ENCODE measurements at regions not wholly inside any gene's neighbourhood (a gene's known extent, or its start where the extent isn't known, plus 50 kb on each side); places are given as distances from the start of the nearest gene placed in this dataset.
A peak's percentile ranks its signal among the peaks of the same experiment; 100 is the strongest.

DNA sequence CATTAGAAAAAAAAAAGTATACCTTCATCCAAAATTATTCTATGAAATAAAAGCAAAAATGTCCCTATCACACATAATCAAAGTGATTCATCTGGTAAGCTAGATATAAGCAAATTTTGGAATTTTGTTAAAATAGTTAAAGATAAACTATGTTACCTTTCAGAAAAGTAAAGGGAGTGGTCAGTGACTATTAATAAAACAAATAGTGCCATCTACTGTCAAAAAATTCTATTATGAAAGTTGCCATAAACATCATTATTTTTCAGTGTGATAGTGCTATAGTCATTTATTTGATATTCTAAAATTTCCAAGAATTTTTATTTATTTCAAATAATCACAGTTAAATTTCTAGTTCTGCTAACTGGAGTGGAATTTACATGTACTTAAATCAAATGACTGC is 803.7 kb downstream of the KCNT2 start:
- no peak for DNase-seq

DNA sequence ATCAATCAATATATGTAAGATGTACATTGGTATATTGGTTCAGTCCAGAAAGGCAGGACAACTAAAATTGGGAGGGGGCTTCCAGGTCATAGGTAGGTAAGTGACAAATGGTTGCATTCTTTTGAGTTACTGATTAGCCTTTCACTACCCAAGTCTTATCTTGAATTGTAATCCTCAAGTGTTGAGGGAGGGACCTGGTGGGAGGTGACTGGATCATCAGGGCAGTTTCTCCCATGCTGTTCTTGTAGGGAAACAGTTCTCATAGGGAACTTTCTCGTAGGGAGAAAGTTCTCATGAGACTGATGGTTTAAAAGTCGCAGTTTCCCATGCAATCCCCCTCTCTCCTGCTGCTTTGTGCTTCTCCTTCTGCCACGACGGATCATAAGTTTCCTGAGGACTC is 809.2 kb downstream of the KCNT2 start:
- DNase-seq, result no peak

DNA sequence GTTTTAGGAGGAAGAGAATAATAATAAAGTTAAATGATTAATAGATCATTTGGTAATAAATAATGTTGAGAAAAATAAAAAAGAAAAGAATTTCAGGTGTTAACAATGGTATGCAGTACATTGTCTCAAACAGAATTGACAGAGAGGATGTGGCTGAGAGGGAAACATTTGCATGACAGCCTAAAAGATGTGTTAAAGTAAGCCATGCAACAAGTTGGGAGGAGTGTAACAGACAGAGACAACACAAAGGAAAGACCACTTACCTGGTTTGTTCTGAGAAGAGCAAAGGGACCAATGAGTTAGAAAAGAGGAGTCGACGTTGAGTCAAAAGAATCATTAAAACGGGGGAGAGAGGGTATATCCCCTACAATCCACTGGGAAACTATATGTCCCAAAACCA is 814.0 kb downstream of the KCNT2 start:
- no peak for DNase-seq

DNA sequence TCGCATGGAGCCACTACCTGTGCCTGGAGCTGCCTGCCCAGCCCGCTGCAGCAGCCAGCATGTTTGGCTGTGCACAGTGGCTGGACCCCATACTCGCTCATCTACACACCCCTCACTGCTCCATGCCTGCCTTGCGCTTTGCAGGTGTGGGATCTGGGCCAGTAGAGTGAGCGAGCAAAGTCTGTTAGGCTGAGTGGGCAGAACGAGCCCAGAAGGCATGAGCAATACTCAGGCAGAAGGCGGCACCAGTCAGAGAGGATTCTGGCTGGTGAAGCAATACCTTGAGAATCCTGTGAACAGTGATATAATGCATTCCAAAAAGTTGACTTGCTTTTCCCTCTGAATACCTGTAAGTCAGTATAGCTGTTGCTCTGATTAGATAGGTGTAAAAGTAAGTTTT is 816.4 kb downstream of the KCNT2 start:
- DNase-seq, result no peak

DNA sequence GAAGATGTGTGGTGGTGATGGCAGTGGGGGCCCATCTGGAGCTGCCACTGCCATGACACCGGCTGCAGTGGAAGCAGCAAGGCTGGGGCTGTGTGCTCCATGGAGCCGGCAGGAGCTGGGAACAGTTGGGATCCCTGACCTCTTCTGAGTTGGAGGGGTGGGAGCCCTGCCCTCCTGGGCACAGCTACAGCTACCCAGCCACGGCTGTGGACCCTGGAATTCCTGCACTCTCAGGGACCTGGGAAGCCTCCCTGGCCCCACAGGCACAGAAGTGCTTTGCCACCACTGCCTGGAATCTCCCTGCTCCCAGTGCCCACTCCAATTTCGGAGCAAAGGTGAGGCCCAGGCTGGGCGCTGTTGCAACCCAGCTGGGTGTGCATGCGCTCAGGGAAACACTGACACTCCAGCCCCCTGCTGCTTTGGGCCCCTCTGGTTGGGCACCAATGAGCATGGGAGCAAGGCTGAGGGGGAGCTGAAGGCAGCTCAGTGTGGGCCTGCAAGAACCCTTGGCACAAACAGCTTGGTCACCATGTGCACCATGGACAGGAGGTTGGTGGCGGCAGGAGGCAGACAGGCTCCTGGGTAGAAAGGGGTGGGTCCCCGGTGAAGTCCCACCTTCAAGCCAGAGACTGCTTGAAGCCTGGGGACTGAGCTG is 817.6 kb downstream of the KCNT2 start:
- no peak for DNase-seq

DNA sequence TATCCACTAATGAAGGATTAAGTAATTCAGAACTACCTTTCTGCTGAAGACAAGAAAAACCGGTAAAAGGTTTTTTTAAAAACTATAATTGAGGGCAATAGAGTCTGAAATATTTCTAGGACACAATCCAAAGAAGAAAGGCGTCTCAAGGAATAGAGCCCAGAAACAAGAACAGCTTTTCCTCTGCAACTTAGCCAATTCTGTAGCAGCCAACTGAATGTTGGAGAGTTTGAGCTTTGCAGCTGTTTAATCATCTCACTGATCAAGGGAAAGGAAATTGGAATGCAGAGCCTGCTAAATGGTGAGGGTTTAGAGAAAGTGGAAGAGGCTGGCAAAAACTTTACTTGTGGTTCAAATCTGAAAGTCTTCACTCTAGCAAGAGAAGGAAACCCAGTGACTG is 818.9 kb downstream of the KCNT2 start:
- peak; percentile 38 for DNase-seq

DNA sequence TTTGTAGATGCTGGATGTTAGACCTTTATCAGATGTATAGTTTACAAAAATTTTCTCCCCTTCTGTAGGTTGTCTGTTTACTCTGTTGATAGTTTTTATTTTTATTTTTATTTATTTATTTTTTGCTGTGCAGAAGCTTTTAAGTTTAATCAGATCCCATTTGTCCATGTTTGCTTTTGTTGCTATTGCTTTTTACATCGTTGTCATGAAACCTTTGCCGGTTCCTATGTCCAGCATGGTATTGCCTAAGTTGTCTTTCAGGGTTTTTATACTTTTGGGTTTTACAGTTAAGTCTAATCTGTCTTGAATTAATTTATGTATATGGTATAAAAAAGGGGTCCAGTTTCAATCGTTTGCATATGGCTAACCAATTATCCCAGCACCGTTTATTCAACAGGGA is 819.5 kb downstream of the KCNT2 start:
- no peak for DNase-seq

DNA sequence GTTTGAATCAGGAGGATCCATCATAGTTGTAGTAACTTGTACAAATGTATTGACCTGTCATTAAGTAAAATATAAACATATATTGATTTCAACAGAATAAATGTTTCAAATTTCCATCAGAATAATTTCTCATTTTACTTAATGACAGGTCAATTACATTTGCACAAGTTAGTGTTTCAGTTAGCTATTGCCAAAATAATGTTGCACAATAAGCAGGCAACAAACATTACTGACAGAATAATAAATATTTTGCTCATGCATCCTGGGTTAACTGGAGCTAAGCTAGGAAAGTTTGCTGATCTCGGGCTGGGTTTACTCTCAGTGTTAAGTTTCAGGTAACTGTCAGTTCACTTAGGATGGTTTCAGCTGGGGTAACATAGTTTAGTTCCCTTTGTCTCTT is 822.4 kb downstream of the KCNT2 start:
- no peak for DNase-seq

DNA sequence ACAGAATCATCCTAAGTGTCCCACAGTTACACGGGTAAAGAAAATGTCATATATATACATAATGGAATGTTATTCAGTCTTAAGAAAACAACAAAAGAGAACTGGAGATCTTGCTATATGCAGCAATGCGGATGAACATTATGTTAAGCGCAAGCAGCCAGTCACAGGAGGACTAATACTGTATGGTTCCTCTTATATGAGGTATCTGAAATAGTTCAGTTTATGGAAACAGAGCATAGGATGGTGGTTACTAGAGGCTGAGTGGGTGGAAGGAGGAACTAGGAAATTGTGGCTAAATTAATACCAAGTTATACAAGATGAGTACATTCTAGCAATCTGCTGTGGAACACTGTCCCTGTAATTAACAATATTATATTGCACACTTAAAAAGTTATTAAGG is 834.3 kb downstream of the KCNT2 start:
- DNase-seq, result no peak

DNA sequence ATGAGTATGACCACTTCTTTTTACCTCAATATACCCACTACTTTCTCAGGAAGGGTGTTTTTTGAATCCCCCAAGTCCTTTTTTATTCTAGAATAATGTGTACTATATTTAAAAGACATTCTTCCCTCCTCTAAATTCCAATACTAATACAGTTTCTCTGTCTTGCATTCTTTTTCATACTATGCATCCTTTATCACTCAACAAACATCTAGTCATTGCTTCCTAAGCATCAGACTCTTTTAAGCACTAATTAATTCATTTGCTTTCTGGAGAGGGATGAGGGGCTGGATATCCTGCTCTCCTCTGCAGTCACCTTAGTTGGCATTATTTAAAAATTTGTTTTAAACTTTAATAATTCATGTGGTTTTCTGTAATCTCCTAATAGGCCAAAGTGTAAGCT is 838.8 kb downstream of the KCNT2 start:
- DNase-seq, result no peak

DNA sequence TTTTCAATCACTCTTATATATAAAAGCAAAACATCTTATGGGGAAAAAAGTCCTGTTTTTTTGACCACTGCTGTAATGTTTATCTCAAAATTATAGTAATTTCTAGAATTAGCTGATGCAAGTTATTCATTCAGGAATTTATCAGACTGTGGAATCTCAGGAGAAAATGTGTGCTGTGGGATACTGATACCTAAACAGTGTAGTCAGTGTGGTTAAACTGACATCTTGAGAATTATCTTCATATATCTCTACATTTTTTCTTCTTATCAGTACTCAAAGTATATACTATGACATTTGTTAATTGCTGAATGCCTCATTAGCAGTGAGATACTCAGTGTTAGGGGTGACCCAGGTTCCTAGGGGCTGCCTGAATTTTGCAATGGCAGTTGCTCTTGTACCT is 839.3 kb downstream of the KCNT2 start:
- no peak for DNase-seq

DNA sequence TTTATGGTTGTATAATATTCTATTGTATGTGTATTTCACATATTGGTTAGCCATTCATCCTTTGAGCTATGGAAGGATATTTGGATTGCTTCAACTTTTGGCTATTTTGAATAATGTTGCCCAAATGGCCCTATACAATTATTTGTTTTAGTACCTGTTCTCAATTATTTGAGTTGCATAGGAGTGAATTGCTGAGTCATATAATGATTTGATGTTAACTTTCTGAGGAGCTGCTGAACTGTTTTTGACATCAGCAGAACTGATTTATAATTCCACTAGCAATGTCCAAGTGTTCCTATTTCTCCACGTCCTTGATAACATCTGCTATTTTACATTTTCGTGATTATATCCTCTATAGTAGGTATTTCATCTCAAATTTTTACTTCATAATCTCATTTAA is 839.9 kb downstream of the KCNT2 start:
- DNase-seq, result no peak

DNA sequence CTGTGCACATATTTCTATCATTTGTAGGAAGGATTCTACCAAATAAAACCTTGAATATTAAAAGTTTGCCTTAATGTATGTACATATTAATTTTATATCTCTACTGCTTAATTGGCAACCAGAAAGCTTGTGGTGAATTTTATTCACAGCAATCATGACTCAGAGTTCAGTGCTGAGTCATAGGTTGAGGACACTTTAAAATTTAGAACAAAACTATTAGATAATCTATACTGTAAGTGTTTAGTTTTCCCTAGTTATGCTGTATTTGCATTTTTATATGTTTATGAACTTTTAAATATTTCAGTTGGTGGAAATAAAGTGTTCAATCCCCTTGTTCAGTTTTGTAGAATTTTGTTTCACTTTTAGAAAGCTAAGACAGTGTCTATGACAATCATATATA is 841.5 kb downstream of the KCNT2 start:
- no peak for DNase-seq

DNA sequence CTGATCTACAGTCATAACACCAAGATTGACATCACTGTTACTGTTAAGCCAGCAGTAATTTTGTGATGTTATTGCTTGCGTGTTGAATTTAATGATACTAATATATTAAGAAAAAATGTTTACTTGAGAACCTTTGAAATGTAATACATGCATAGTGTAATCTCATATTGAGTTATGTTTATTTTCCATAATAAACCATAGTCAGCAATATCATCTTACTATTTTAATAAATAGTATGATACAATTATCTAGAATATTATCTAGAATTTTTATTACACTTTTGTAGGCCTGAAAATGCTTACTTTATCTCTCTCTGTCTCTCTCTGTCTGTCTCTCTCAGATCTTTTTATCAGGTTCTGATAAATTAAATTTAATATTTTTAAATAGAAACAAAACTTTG is 843.1 kb downstream of the KCNT2 start:
- DNase-seq, result no peak

DNA sequence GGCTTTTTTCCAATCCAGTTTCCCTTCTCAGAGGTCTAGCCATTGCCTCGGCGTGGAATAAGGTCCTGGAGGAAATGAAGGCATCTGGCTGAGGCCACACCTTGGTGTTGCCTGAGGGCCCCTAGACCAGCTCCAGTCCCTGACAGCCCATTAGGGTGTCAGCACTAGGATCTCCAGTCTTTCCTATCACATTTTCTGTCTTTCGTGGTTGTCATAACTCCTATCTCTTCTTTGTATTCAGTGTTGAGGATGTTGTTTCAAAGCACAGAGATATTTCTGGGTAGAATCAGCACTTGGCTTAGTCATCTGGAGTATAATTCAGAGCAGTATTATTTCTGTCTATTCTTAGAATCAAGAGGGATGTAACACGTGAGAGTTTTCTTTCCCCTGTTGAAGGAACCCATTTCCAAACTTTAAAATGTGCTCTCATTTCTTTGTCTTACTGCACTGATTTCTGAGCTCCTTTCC is 844.3 kb downstream of the KCNT2 start:
- DNase-seq, result no peak

DNA sequence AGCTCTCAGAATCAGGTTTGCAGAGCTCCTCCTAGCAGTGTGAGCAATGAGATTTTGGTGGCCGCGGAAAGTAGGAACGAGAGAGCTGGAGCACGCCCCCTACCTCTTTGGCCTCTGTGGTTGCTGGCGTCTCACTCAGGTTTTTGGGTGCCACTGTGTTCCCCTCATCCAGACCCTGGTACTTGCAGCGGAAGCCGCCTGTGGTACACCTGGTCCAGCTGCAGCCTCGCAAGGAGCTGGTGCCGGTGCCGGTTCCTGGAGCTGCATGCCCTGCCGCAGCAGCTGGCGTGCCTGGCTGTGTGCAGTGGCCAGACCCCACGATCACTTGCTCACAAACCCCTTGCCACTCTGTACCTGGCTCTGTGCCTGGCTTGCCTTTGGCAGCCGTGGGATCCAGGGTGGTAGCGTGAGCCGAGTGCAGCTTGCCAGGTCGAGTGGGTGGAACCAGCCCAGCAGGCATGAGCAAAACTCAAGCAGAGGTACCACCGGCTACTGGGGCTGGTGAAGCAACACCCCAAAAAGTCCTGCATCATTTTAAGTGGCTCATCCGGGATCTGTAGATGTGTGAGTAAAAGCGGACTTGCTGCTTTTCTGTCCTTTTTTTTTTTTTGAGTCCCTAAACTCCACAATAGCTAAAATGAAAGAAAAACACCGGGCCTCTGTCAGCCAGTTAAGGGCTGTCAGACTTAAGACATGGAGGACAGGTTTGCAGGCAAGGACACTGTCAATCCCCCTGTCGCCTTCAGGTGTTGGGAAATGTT is 844.9 kb downstream of the KCNT2 start:
- no peak for DNase-seq

DNA sequence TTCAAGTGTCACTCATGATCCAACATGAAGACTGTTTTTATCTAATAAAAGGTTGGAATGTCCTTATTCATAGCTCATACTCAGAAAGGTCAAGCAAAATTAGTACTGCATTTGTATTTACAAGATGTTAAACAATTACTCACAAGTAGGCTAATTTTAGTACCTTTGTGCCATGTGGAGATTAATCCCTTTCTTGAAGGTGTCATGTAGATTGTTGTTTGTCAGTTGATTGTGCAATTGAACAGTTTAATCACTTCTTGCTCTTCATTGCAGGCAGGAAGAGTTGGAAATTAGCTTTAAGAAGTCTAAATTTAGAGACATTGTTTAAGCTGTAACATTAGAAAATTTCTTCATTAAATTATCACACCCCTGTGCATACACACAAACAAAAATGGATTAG is 847.1 kb downstream of the KCNT2 start:
- DNase-seq, result no peak

DNA sequence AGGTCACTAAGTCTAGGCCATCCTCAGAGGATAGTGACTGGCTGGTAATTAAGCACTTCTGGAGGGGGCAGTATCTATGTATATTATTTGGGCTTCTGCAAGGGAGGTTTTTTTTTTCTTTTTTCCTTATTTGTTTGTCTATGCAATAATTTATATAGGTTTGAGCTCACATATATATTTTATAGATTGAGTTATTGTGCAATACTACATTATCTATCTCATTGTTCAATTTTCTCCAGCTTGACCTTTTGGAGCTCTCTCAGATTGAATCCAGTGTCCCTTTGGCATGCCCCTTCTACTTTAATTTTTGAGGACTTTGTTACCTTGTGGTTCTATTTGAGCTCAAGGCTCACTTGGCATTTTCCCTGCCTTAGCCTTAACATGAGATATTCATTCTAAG is 852.1 kb downstream of the KCNT2 start:
- DNase-seq, result no peak

DNA sequence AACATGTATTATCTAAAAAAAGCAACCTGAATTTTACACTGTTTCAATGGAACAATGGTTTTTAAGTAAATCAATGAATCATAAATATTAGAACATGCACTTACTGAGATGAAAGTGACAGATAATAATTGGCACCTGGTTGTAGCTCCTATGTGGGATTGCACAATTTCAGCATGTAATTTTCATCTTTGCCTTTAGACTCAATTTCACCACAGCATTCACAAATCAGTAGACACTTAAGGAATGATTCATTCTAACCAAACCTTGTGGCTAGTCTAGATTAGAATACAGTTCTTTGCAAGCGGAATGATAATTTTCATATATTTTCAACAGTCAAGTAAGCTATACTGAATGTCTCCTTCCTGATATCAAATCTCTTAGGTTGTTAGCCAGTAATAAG is 853.4 kb downstream of the KCNT2 start:
- no peak for DNase-seq

DNA sequence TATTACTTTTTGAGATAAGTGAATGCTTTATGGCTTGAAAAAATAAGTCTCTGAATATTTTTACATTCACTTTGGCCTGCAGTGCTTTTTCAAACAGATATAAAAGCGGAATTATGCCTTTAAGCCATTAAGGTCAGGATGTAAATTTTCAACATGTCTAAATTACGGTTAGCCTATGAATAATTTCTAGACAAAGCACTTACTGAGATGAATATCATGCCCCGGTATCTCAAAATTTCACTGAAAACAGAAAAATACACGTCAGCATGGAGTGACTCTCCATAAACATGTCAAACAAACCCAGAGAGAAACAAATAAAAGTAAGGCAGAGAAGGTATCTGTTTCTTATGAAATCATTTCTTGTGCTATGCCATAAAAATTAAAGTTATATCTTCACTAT is 853.9 kb downstream of the KCNT2 start:
- no peak for DNase-seq

DNA sequence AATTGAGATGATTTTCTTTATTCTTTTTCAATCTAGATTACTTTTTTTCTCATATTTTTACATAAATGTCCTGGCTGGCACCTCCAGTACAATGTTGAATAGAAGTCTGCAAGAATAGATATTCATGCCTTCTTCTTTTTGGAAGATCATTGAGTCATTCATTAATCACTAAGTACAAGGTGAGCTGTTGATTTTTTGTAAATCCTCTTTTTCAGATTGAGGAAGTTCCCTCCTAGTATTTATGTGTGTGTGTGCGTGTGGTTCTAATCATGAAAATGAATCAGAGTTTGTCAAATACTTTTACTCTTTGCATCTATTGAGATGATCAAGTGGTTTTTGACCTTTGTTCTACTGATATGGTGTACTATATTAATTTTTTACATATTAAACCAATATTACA is 859.3 kb downstream of the KCNT2 start:
- DNase-seq, result no peak

DNA sequence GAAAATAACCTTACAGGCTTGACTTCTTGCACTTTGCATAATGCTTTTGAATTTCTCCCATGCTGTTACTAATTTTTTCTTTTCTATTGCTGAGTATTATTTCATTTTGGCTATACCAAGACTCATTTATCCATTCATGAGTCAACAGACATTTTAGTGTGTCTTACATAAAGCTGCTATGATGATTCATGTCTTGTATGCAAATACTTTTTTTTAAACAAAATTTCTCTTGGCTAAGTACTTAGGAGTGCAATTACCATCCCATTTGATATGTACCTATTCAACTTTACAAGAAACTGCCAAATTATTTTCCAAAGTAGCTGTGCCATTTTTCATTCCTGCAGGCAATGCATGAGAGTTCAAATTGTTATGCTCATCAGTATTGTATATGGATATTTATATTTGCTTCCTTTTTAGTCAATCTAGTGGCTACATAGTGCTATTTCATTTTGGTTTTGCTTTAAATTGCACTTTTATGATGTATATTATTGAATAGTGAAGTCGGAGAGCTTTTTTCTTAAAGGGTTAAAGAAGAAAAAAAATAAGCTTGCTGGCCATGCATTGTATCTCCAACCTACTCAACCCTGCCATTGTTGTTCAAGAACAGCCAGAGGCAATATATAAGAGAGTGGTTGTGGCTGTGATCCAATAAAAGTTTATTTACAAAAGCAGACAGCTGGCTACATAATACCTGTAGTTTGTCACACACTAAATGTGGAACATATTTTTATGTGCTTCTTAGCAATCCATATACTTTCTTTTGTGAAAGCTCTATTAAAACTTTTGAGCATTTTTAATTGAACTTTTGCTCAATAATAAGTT is 862.8 kb downstream of the KCNT2 start:
- no peak for DNase-seq

DNA sequence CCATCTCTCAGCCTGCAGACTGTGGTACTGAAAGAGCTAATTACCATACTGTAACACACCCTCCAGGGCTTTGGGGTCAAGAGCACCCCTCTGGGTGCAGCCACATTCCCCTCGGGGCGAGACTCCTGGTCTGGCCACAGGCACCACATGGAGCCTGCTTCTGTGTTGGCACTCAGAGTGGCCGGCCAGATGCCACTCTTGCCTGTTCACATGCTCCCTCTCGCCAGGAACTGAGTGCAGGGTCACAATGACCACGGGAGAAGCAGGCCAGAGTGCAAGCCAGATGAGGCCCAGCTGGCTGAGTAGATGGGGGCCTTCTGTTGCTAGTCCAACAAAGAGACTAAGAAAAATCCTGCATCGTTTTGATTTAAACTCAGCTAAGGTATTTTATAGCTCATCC is 864.0 kb downstream of the KCNT2 start:
- DNase-seq, result no peak

DNA sequence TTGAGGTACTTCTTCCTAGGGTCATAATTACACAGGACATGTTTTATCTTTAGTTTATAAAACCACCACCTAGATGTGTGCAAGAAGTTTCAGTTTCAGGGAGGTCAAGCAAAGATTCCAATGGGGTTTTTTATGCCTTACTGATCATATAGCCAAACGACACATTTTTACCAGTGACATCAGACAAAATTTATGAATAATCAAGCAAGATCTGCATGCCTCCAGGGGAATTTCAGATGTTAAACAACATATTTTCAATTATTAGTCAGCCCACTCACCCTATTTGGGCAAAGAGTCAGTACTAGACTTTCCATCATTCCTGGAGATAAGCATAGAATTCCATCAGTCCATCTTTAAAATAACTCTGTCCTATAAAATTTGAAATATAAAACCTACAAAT is 867.4 kb downstream of the KCNT2 start:
- DNase-seq, result no peak

Measured in femur (tissue), 1 donor.